GM19372 (cell line): ENCODE measurements at regions not wholly inside any gene's neighbourhood (a gene's known extent, or its start where the extent isn't known, plus 50 kb on each side); places are given as distances from the start of the nearest gene placed in this dataset.
"Not testable (repeated sequence)": the region's sequence is repeated elsewhere in the genome, so short reads cannot be mapped to it uniquely, and the experiment has no call there.

ENCODE experiments used
- ATAC-seq: cut with Tn5 transposase; IDR thresholded peaks from one replicate; pipeline ENCODE4 v1.9.1; 2021; ENCODE audit warnings: mild to moderate bottlenecking, low read depth, moderate library complexity; ENCODE audit not compliant: unreplicated experiment

GRCh38 chr2:184270660-184271059 is 327.7 kb upstream of the ZNF804A start:
- ATAC-seq = no peak

- no peak for ATAC-seq
These were observed 326.3 kb upstream of the ZNF804A start for GRCh38 chr2:184272056-184272455.

GRCh38 chr2:184294831-184295230 is 303.5 kb upstream of the ZNF804A start:
- ATAC-seq = no peak

GRCh38 chr2:184297085-184297484 is 301.2 kb upstream of the ZNF804A start:
- ATAC-seq = no peak

GRCh38 chr2:184302506-184302905 is 295.8 kb upstream of the ZNF804A start:
- ATAC-seq = no peak

GRCh38 chr2:184304006-184304405 is 294.3 kb upstream of the ZNF804A start:
- ATAC-seq = no peak

- ATAC-seq = no peak
These were observed 293.2 kb upstream of the ZNF804A start for GRCh38 chr2:184305105-184305504.

- no peak for ATAC-seq
These were observed 289.6 kb upstream of the ZNF804A start for GRCh38 chr2:184308706-184309105.

- ATAC-seq = no peak
These were observed 285.4 kb upstream of the ZNF804A start for GRCh38 chr2:184312970-184313369.

- no peak for ATAC-seq
These were observed 283.5 kb upstream of the ZNF804A start for GRCh38 chr2:184314829-184315228.

GRCh38 chr2:184316921-184317320 is 281.4 kb upstream of the ZNF804A start:
- ATAC-seq = no peak

- ATAC-seq = no peak
These were observed 275.7 kb upstream of the ZNF804A start for GRCh38 chr2:184322615-184323014.

- no peak for ATAC-seq
These were observed 272.3 kb upstream of the ZNF804A start for GRCh38 chr2:184326066-184326465.

- not testable (repeated sequence) for ATAC-seq
These were observed 270.5 kb upstream of the ZNF804A start for GRCh38 chr2:184327805-184328204.

- ATAC-seq = not testable (repeated sequence)
These were observed 267.8 kb upstream of the ZNF804A start for GRCh38 chr2:184330561-184330960.

GRCh38 chr2:184336688-184337087 is 261.6 kb upstream of the ZNF804A start:
- ATAC-seq = no peak

GRCh38 chr2:184338771-184339170 is 259.6 kb upstream of the ZNF804A start:
- ATAC-seq = no peak

GRCh38 chr2:184339966-184340365 is 258.4 kb upstream of the ZNF804A start:
- no peak for ATAC-seq

- no peak for ATAC-seq
These were observed 251.9 kb upstream of the ZNF804A start for GRCh38 chr2:184346338-184346862.

GRCh38 chr2:184351126-184351525 is 247.2 kb upstream of the ZNF804A start:
- ATAC-seq = no peak

- no peak for ATAC-seq
These were observed 241.3 kb upstream of the ZNF804A start for GRCh38 chr2:184357033-184357432.

- no peak for ATAC-seq
These were observed 238.9 kb upstream of the ZNF804A start for GRCh38 chr2:184359379-184359778.

- ATAC-seq = no peak
These were observed 235.1 kb upstream of the ZNF804A start for GRCh38 chr2:184363213-184363612.
